ENCODE measurements at regions not wholly inside any gene's neighbourhood (a gene's known extent, or its start where the extent isn't known, plus 50 kb on each side); places are given as distances from the start of the nearest gene placed in this dataset.

GRCh38 chr2:39531220-39531777 is 94.2 kb upstream of the MAP4K3 start:
- TF ChIP-seq CTCF (conservative IDR thresholded peaks at IDR 0.05; ENCODE audit: low read length) (no peak), EZH2phosphoT487 (IDR thresholded peaks at IDR 0.05; ENCODE audit: borderline replicate concordance, low read depth, low read length) (no peak)
- Histone ChIP-seq H3K4me3 (ENCODE audit: low read depth, low read length, poor library complexity, severe bottlenecking) (no peak overlapping the region), H3K9me3 (ENCODE audit: low read length) (peaks cover 5% of the 10 kb centered on the region; the same call in 1 of the 2 replicates), H3K79me2 (ENCODE audit: insufficient read depth, low read depth, low read length) (no peaks in the 10 kb centered on the region), H3K9me2 (ENCODE audit: insufficient read depth, low read length) (no peaks in the 10 kb centered on the region), H4K20me1 (ENCODE audit: insufficient read depth, low read length) (no peaks in the 10 kb centered on the region), H2AFZ (ENCODE audit: low read length) (peak overlapping the region; percentile 72; the same call in 1 of the 2 replicates), H3K4me2 (ENCODE audit: low read length) (no peak overlapping the region), H3K27ac (ENCODE audit: low read depth, low read length, poor library complexity, severe bottlenecking) (no peak overlapping the region), H3K36me3 (ENCODE audit: insufficient read depth, low read length) (no peaks in the 10 kb centered on the region), H3K4me1 (ENCODE audit: insufficient read depth, low read length, poor library complexity, severe bottlenecking) (peaks cover 26% of the 10 kb centered on the region)
- BruUV-seq (replicated peaks): no TSS peak
- CTCF ChIA-PET (ENCODE audit: unreplicated experiment): no interaction called here
- POLR2A ChIA-PET: interaction anchor here (0.5 to 0.6 kb wide), 2 partner anchors 98 to 140 kb away, joined by 5 to 6 read pairs; no protein-coding TSS in a partner anchor
- intact Hi-C loops (cut with micrococcal nuclease; ENCODE audit: unreplicated experiment): loop anchor here (5.0 kb wide), 1 partner anchor 154 kb away; no protein-coding TSS in a partner anchor
- DNase-seq (ENCODE audit: low spot score): no peak

GRCh38 chr2:39532933-39533332 is 95.8 kb upstream of the MAP4K3 start:
- Histone ChIP-seq H3K79me2 (ENCODE audit: insufficient read depth, low read depth, low read length) (no peaks in the 10 kb centered on the region), H3K4me2 (ENCODE audit: low read length) (no peak overlapping the region), H2AFZ (ENCODE audit: low read length) (no peak overlapping the region), H3K4me1 (ENCODE audit: insufficient read depth, low read length, poor library complexity, severe bottlenecking) (peaks cover 19% of the 10 kb centered on the region), H3K9me2 (ENCODE audit: insufficient read depth, low read length) (no peaks in the 10 kb centered on the region), H3K36me3 (ENCODE audit: insufficient read depth, low read length) (no peaks in the 10 kb centered on the region), H3K4me3 (ENCODE audit: low read depth, low read length, poor library complexity, severe bottlenecking) (no peak overlapping the region), H3K27ac (ENCODE audit: low read depth, low read length, poor library complexity, severe bottlenecking) (no peak overlapping the region), H3K9me3 (ENCODE audit: low read length) (peaks cover 5% of the 10 kb centered on the region; the same call in 1 of the 2 replicates), H4K20me1 (ENCODE audit: insufficient read depth, low read length) (no peaks in the 10 kb centered on the region)
- no peak for TF ChIP-seq CTCF (conservative IDR thresholded peaks at IDR 0.05; ENCODE audit: low read length)
- no peak for TF ChIP-seq EZH2phosphoT487 (IDR thresholded peaks at IDR 0.05; ENCODE audit: borderline replicate concordance, low read depth, low read length)
- ChIA-PET CTCF (ENCODE audit: unreplicated experiment) (no interaction called here), POLR2A (interaction anchor here (0.6 to 1.7 kb wide), 4 partner anchors 9 to 191 kb away, joined by 3 to 13 read pairs (median 3); no protein-coding TSS in a partner anchor)
- no TSS peak for BruUV-seq (replicated peaks)
- no peak for DNase-seq (ENCODE audit: low spot score)
- intact Hi-C loops (cut with micrococcal nuclease; ENCODE audit: unreplicated experiment): loop anchor here (5.0 kb wide), 1 partner anchor 156 kb away; no protein-coding TSS in a partner anchor

GRCh38 chr2:39534095-39534711 is 97.1 kb upstream of the MAP4K3 start:
- Histone ChIP-seq H3K4me2 (ENCODE audit: low read length) (no peak overlapping the region), H3K9me2 (ENCODE audit: insufficient read depth, low read length) (no peaks in the 10 kb centered on the region), H3K79me2 (ENCODE audit: insufficient read depth, low read depth, low read length) (no peaks in the 10 kb centered on the region), H3K9me3 (ENCODE audit: low read length) (peaks cover 5% of the 10 kb centered on the region; the same call in 1 of the 2 replicates), H3K4me1 (ENCODE audit: insufficient read depth, low read length, poor library complexity, severe bottlenecking) (peaks cover 16% of the 10 kb centered on the region), H4K20me1 (ENCODE audit: insufficient read depth, low read length) (no peaks in the 10 kb centered on the region), H3K4me3 (ENCODE audit: low read depth, low read length, poor library complexity, severe bottlenecking) (no peak overlapping the region), H2AFZ (ENCODE audit: low read length) (no peak overlapping the region), H3K27ac (ENCODE audit: low read depth, low read length, poor library complexity, severe bottlenecking) (no peak overlapping the region), H3K36me3 (ENCODE audit: insufficient read depth, low read length) (no peaks in the 10 kb centered on the region)
- ChIA-PET CTCF (ENCODE audit: unreplicated experiment) (no interaction called here), POLR2A (interaction anchor here (1.7 kb wide), 1 partner anchor 10 kb away, joined by 13 read pairs; no protein-coding TSS in a partner anchor)
- no peak for DNase-seq (ENCODE audit: low spot score)
- TF ChIP-seq EZH2phosphoT487 (IDR thresholded peaks at IDR 0.05; ENCODE audit: borderline replicate concordance, low read depth, low read length) (no peak), CTCF (conservative IDR thresholded peaks at IDR 0.05; ENCODE audit: low read length) (no peak)
- intact Hi-C loops (cut with micrococcal nuclease; ENCODE audit: unreplicated experiment): loop anchor here (5.0 kb wide), 1 partner anchor 157 kb away; no protein-coding TSS in a partner anchor
- BruUV-seq (replicated peaks): no TSS peak
